Loucy (cell line): ENCODE measurements at regions not wholly inside any gene's neighbourhood (a gene's known extent, or its start where the extent isn't known, plus 50 kb on each side); places are given as distances from the start of the nearest gene placed in this dataset.

Source experiments
- H2AFZ ChIP-seq: fragments of 200-600 bp; sonication (generic); 2 replicates; pipeline ENCODE4 v1.6.0; 2016; ENCODE audit warnings: antibody characterized with exemption, mild to moderate bottlenecking, low read length, moderate library complexity
- H3F3A ChIP-seq: fragments of 200-600 bp; 2 replicates; pipeline ENCODE4 v1.6.0; 2016; ENCODE audit warnings: antibody characterized with exemption, low read depth, mild to moderate bottlenecking
- H3K27me3 ChIP-seq: fragments of 200-600 bp; sonication (generic); 2 replicates; pipeline ENCODE4 v1.6.1; 2014; ENCODE audit warnings: low read length, mild to moderate bottlenecking; ENCODE audit not compliant: insufficient read depth, poor library complexity, severe bottlenecking
- H3K36me3 ChIP-seq: fragments of 200-600 bp; sonication (generic); 2 replicates; pipeline ENCODE4 v1.6.1; 2016; ENCODE audit warnings: low read length; ENCODE audit not compliant: insufficient read depth
- H3K4me1 ChIP-seq: fragments of 200-600 bp; sonication (generic); 2 replicates; pipeline ENCODE4 v1.5.1; 2014; ENCODE audit warnings: low read length, mild to moderate bottlenecking; ENCODE audit not compliant: insufficient read depth, poor library complexity, severe bottlenecking
- H3K4me2 ChIP-seq: fragments of 200-600 bp; sonication (generic); 2 replicates; pipeline ENCODE4 v1.6.0; 2014; ENCODE audit warnings: antibody characterized with exemption, low read length, low read depth, mild to moderate bottlenecking; ENCODE audit not compliant: poor library complexity, severe bottlenecking
- H3K4me3 ChIP-seq: fragments of 200-600 bp; sonication (generic); 2 replicates; pipeline ENCODE4 v1.5.1; 2014; ENCODE audit warnings: low read length, mild to moderate bottlenecking, mixed read lengths; ENCODE audit not compliant: poor library complexity, severe bottlenecking
- H3K79me2 ChIP-seq: fragments of 200-600 bp; sonication (generic); 2 replicates; pipeline ENCODE4 v1.6.1; 2014; ENCODE audit warnings: low read length; ENCODE audit not compliant: insufficient read depth
- H3K9ac ChIP-seq: fragments of 200-600 bp; sonication (generic); 2 replicates; pipeline ENCODE4 v1.6.0; 2014; ENCODE audit warnings: mild to moderate bottlenecking, low read depth, low read length, moderate library complexity; ENCODE audit not compliant: poor library complexity, severe bottlenecking
- H3K9me2 ChIP-seq: fragments of 200-600 bp; sonication (generic); replicated peaks from 2 replicates; pipeline ENCODE4 v1.6.1; 2016; ENCODE audit warnings: low read depth, low read length, mixed read lengths
- H3K9me3 ChIP-seq: fragments of 200-600 bp; sonication (generic); 2 replicates; pipeline ENCODE4 v1.6.1; 2014; ENCODE audit warnings: mild to moderate bottlenecking, antibody characterized with exemption, low read length, low read depth; ENCODE audit not compliant: insufficient read depth
- H4K20me1 ChIP-seq: fragments of 200-600 bp; sonication (generic); 2 replicates; pipeline ENCODE4 v1.6.0; 2014; ENCODE audit warnings: antibody characterized with exemption, low read length, mild to moderate bottlenecking; ENCODE audit not compliant: insufficient read depth, poor library complexity, severe bottlenecking
- EZH2phosphoT487 ChIP-seq: fragments of 200-600 bp; IDR thresholded peaks from 2 replicates; pipeline ENCODE4 v1.6.1; 2018; ENCODE audit warnings: antibody characterized with exemption, mild to moderate bottlenecking, moderate library complexity, borderline replicate concordance
- TF ChIP-seq, protein P1 (sequence below): fragments of 200-600 bp; sonication (generic); conservative IDR thresholded peaks from 2 replicates; pipeline ENCODE4 v1.5.1; 2014; ENCODE audit warnings: mild to moderate bottlenecking, antibody characterized with exemption, low read length

DNA sequence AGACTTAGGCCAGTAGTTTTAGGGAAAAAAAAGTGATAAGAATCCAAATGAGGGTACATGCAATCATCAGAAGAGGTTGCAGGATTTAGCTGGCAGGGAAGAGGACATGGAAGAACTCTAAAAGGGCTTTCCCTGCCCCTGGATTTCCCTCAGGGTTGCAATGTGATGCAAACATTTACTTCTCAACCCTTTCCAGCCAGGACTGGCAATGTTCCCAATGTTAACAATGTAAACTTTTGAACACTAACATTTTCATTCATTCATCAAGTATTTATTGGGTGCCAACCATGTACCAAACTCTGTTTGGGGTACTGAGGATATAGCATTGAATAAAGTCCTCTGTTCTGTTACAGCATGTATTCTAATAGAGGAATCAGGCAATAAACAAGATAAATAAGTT, 349.4 kb upstream of the LRRC3B start:
- Histone ChIP-seq H3K4me2 (no peak overlapping the region), H3K9ac (no peak overlapping the region), H3K9me3 (no peaks in the 10 kb centered on the region), H3K79me2 (no peaks in the 10 kb centered on the region), H2AFZ (no peak overlapping the region), H4K20me1 (no peaks in the 10 kb centered on the region), H3K4me1 (no peaks in the 10 kb centered on the region), H3K27me3 (no peaks in the 10 kb centered on the region), H3K9me2 (0 out of 2 replicates have a peak, but pooled peaks cover 5% of the 10 kb centered on the region), H3F3A (no peaks in the 10 kb centered on the region), H3K4me3 (no peak overlapping the region), H3K36me3 (no peaks in the 10 kb centered on the region)
- TF ChIP-seq, protein P1, sequence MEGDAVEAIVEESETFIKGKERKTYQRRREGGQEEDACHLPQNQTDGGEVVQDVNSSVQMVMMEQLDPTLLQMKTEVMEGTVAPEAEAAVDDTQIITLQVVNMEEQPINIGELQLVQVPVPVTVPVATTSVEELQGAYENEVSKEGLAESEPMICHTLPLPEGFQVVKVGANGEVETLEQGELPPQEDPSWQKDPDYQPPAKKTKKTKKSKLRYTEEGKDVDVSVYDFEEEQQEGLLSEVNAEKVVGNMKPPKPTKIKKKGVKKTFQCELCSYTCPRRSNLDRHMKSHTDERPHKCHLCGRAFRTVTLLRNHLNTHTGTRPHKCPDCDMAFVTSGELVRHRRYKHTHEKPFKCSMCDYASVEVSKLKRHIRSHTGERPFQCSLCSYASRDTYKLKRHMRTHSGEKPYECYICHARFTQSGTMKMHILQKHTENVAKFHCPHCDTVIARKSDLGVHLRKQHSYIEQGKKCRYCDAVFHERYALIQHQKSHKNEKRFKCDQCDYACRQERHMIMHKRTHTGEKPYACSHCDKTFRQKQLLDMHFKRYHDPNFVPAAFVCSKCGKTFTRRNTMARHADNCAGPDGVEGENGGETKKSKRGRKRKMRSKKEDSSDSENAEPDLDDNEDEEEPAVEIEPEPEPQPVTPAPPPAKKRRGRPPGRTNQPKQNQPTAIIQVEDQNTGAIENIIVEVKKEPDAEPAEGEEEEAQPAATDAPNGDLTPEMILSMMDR = no peak
- no peak for TF ChIP-seq EZH2phosphoT487

DNA sequence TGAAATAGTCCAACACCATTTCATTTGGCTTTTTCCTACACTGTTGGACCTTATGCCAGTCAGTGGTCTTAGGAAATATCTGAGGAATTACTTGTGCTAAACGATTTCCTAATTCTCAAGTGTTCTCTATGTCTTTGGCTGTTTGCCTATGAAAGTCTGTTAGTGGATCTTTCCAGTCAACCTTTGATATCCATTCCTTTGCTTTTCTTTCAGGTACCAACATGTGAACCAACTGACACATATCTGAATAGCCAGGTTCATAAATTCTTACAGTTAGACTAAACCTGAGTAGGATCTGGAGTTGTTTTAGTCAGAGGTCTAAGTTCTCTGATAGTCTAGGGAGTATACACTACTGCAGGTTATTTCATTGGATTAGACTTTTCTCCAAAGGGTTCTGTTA, 343.5 kb upstream of the LRRC3B start:
- H3K36me3 ChIP-seq = no peaks in the 10 kb centered on the region
- no peaks in the 10 kb centered on the region for H3K27me3 ChIP-seq
- H3K9me2 ChIP-seq = 0 out of 2 replicates have a peak, but pooled peaks cover 5% of the 10 kb centered on the region
- no peaks in the 10 kb centered on the region for H4K20me1 ChIP-seq
- TF ChIP-seq, protein P1 = no peak
- TF ChIP-seq EZH2phosphoT487 = no peak
- no peak overlapping the region for H3K4me3 ChIP-seq
- H3K4me1 ChIP-seq = no peaks in the 10 kb centered on the region
- H3F3A ChIP-seq = no peaks in the 10 kb centered on the region
- no peak overlapping the region for H2AFZ ChIP-seq
- 0 out of 2 replicates have a peak, but pooled peaks cover 5% of the 10 kb centered on the region for H3K9me3 ChIP-seq
- no peak overlapping the region for H3K9ac ChIP-seq
- H3K79me2 ChIP-seq = no peaks in the 10 kb centered on the region
- no peak overlapping the region for H3K4me2 ChIP-seq

DNA sequence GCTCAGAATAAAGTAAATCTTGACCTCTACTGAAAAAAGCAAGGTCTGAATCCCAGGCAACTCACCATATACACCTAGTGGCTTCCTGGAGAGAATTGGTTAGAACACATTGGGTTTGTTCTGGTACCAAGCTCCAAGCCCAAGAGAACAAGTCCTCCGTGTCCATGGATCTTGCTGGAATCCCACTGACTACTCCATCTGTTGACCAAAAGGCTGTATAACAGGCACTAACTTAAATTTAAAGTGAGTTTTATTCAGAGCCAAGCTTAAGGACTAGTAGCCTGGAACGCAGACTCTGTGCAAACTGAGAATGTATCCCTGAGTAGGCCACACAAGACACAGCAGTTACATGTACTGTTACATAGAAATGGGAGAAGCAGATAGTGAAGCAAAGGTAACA, 342.1 kb upstream of the LRRC3B start:
- Histone ChIP-seq H3K4me1 (no peaks in the 10 kb centered on the region), H3K9ac (no peak overlapping the region), H3K79me2 (no peaks in the 10 kb centered on the region), H3K36me3 (no peaks in the 10 kb centered on the region), H3K4me2 (no peak overlapping the region), H4K20me1 (no peaks in the 10 kb centered on the region), H2AFZ (no peak overlapping the region), H3K4me3 (no peak overlapping the region), H3K27me3 (no peaks in the 10 kb centered on the region), H3K9me3 (0 out of 2 replicates have a peak, but pooled peaks cover 6% of the 10 kb centered on the region), H3K9me2 (0 out of 2 replicates have a peak, but pooled peaks cover 1% of the 10 kb centered on the region), H3F3A (no peaks in the 10 kb centered on the region)
- TF ChIP-seq EZH2phosphoT487 = no peak
- TF ChIP-seq, protein P1 = no peak
